Glomerular endothelial cell (primary cell): ENCODE measurements at regions not wholly inside any gene's neighbourhood (a gene's known extent, or its start where the extent isn't known, plus 50 kb on each side); places are given as distances from the start of the nearest gene placed in this dataset.
"Not testable (repeated sequence)": the region's sequence is repeated elsewhere in the genome, so short reads cannot be mapped to it uniquely, and the experiment has no call there.

Experiments
- DNase-seq: peaks from one replicate; pipeline ENCODE4 v3.0.0-alpha.2; 2011; ENCODE audit warnings: low read depth, low spot score; ENCODE audit errors: extremely low read depth

GRCh38 chr9:82115900-82116299 is 127.3 kb downstream of the SPATA31D1 start:
- DNase-seq: no peak

- no peak for DNase-seq
Measured at GRCh38 chr9:82116556-82116955, 128.0 kb downstream of the SPATA31D1 start.

- no peak for DNase-seq
Measured at GRCh38 chr9:82117026-82117811, 128.6 kb downstream of the SPATA31D1 start.

- DNase-seq: no peak
Measured at GRCh38 chr9:82122731-82123130, 134.2 kb downstream of the SPATA31D1 start.

GRCh38 chr9:82124090-82124489 is 135.5 kb downstream of the SPATA31D1 start:
- no peak for DNase-seq

GRCh38 chr9:82126256-82126655 is 137.7 kb downstream of the SPATA31D1 start:
- DNase-seq: no peak

GRCh38 chr9:82127465-82127864 is 138.9 kb downstream of the SPATA31D1 start:
- DNase-seq: no peak

- no peak for DNase-seq
Measured at GRCh38 chr9:82128011-82128696, 139.6 kb downstream of the SPATA31D1 start.

GRCh38 chr9:82129708-82130107 is 141.1 kb downstream of the SPATA31D1 start:
- DNase-seq: no peak

GRCh38 chr9:82130331-82131042 is 141.9 kb downstream of the SPATA31D1 start:
- DNase-seq: no peak

- DNase-seq: no peak
Measured at GRCh38 chr9:82131072-82131471, 142.5 kb downstream of the SPATA31D1 start.

GRCh38 chr9:82132024-82132423 is 143.5 kb downstream of the SPATA31D1 start:
- no peak for DNase-seq

- no peak for DNase-seq
Measured at GRCh38 chr9:82134010-82134409, 145.4 kb downstream of the SPATA31D1 start.

- DNase-seq: no peak
Measured at GRCh38 chr9:82135106-82135505, 146.5 kb downstream of the SPATA31D1 start.

- not testable (repeated sequence) for DNase-seq
Measured at GRCh38 chr9:82138081-82138480, 149.5 kb downstream of the SPATA31D1 start.

GRCh38 chr9:82140471-82140870 is 151.9 kb downstream of the SPATA31D1 start:
- no peak for DNase-seq

GRCh38 chr9:82144803-82145202 is 156.2 kb downstream of the SPATA31D1 start:
- DNase-seq: no peak

GRCh38 chr9:82146677-82147076 is 158.1 kb downstream of the SPATA31D1 start:
- DNase-seq: no peak

- DNase-seq: no peak
Measured at GRCh38 chr9:82147798-82148425, 159.3 kb downstream of the SPATA31D1 start.

- DNase-seq: no peak
Measured at GRCh38 chr9:82148426-82148810, 159.8 kb downstream of the SPATA31D1 start.

GRCh38 chr9:82148901-82149461 is 160.4 kb downstream of the SPATA31D1 start:
- DNase-seq: no peak
